PC-3 (cell line): ENCODE measurements at regions not wholly inside any gene's neighbourhood (a gene's known extent, or its start where the extent isn't known, plus 50 kb on each side); places are given as distances from the start of the nearest gene placed in this dataset.
"Not testable (repeated sequence)": the region's sequence is repeated elsewhere in the genome, so short reads cannot be mapped to it uniquely, and the experiment has no call there.

Experiments
- ATAC-seq: fragments of 200-7000 bp; cut with Tn5 transposase; 2 replicates; pipeline ENCODE4 v1.9.1; 2020; ENCODE audit warnings: mild to moderate bottlenecking, moderate library complexity
- BruUV-seq: library from RNA; stranded (reverse); fragments of 400-500 nt; replicated peaks from 2 replicates; lab custom pipeline; 2021; lab: Mats Ljungman, UMichigan
- CTCF ChIA-PET: fragments of 300-600 bp; sonication (Branson Sonifier 250); formaldehyde crosslinking; loops from one replicate; lab custom pipeline; 2022; ENCODE audit warnings: antibody characterized with exemption; lab: Charles Lee
- POLR2A ChIA-PET: fragments of 300-600 bp; sonication (Branson Sonifier 250); formaldehyde crosslinking; loops from one replicate; lab custom pipeline; 2022; ENCODE audit warnings: antibody characterized with exemption; ENCODE audit not compliant: unreplicated experiment; lab: Charles Lee
- DNase-seq: peaks from one replicate; pipeline ENCODE4 v3.0.0-alpha.2; 2015
- H2AFZ ChIP-seq: fragments of 300-600 bp; sonication (generic); 2 replicates; pipeline ENCODE4 v1.6.0; 2016; ENCODE audit warnings: antibody characterized with exemption, low read length
- H3F3A ChIP-seq: fragments of 300-600 bp; sonication (generic); one replicate; pipeline ENCODE4 v1.6.0; 2017; ENCODE audit warnings: antibody characterized with exemption, low read length, control low read depth, mild to moderate bottlenecking; ENCODE audit not compliant: unreplicated experiment
- H3K27ac ChIP-seq: fragments of 300-600 bp; sonication (generic); 2 replicates; pipeline ENCODE4 v1.5.1; 2016; ENCODE audit warnings: mild to moderate bottlenecking, low read length
- H3K27me3 ChIP-seq: fragments of 300-600 bp; sonication (generic); 2 replicates; pipeline ENCODE4 v1.6.1; 2016; ENCODE audit warnings: low read length, mixed read lengths
- H3K36me3 ChIP-seq: fragments of 300-600 bp; sonication (generic); 2 replicates; pipeline ENCODE4 v1.6.1; 2016; ENCODE audit warnings: low read depth, mixed run types, low read length, mixed read lengths
- H3K4me1 ChIP-seq: fragments of 300-600 bp; sonication (generic); 2 replicates; pipeline ENCODE4 v1.5.1; 2016; ENCODE audit warnings: low read length; ENCODE audit not compliant: insufficient read depth
- H3K4me2 ChIP-seq: fragments of 300-600 bp; sonication (generic); 2 replicates; pipeline ENCODE4 v1.6.0; 2016; ENCODE audit warnings: low read length
- H3K4me3 ChIP-seq: fragments of 300-600 bp; sonication (generic); 2 replicates; pipeline ENCODE4 v1.5.1; 2016; ENCODE audit warnings: mild to moderate bottlenecking, low read length, mixed read lengths
- H3K79me2 ChIP-seq: fragments of 300-600 bp; sonication (generic); 2 replicates; pipeline ENCODE4 v1.6.1; 2017; ENCODE audit warnings: low read length, mixed read lengths
- H3K9ac ChIP-seq: fragments of 300-600 bp; sonication (generic); 2 replicates; pipeline ENCODE4 v1.6.0; 2016; ENCODE audit warnings: mild to moderate bottlenecking, low read length
- H3K9me2 ChIP-seq: fragments of 300-600 bp; sonication (generic); replicated peaks from 2 replicates; pipeline ENCODE4 v1.6.1; 2016; ENCODE audit warnings: mixed run types, low read length, mixed read lengths
- H3K9me3 ChIP-seq: fragments of 300-600 bp; sonication (generic); 2 replicates; pipeline ENCODE4 v1.6.1; 2016; ENCODE audit warnings: low read length, mixed read lengths
- H4K20me1 ChIP-seq: fragments of 300-600 bp; sonication (generic); 2 replicates; pipeline ENCODE4 v1.6.1; 2016; ENCODE audit warnings: low read length, mixed read lengths
- EZH2 ChIP-seq: fragments of 300-600 bp; sonication (generic); IDR thresholded peaks from one replicate; pipeline ENCODE4 v1.6.1; 2017; ENCODE audit warnings: antibody characterized with exemption, mild to moderate bottlenecking, low read length; ENCODE audit not compliant: unreplicated experiment
- EZH2phosphoT487 ChIP-seq: fragments of 300-600 bp; sonication (generic); IDR thresholded peaks from 2 replicates; pipeline ENCODE4 v1.6.1; 2018; ENCODE audit warnings: mild to moderate bottlenecking, antibody characterized with exemption, low read length, borderline replicate concordance
- intact Hi-C: fragments of 100-400 bp; cut with micrococcal nuclease; formaldehyde crosslinking; loops from 2 replicates; pipeline ENCODE4 v1.9.0; 2023
- TF ChIP-seq, protein P1 (sequence below): fragments of 300-600 bp; sonication (generic); conservative IDR thresholded peaks from 2 replicates; pipeline ENCODE4 v1.5.1; 2017; ENCODE audit warnings: antibody characterized with exemption, low read depth, mild to moderate bottlenecking, low read length

DNA sequence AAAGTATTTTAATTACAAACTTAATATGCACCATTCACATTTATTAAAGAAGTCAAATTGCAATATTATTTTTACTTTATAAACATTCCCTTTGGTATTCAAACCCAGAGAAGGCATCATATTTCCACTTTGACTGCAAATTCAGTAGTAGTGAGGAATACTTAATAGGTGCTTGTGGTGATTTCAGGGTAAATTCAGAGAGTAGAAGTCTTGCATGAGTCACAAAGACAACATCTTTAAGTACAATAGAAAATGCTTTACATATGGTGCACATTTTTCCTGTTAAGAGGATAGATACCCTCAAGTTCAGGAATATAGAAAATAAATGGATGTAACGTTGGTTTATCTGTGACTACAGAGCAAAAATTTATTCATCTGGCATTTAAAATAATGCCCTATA lies 390.2 kb downstream of the TENT5A start:
- no peaks in the 10 kb centered on the region for H3K27me3 ChIP-seq
- ATAC-seq = peak; percentile 71
- H3K79me2 ChIP-seq = no peaks in the 10 kb centered on the region
- ChIA-PET POLR2A (no interaction called here), CTCF (no interaction called here)
- DNase-seq = peak; percentile 53
- no peak overlapping the region for H3K27ac ChIP-seq
- no peaks in the 10 kb centered on the region for H3K9me2 ChIP-seq
- H3K9me3 ChIP-seq = no peaks in the 10 kb centered on the region
- no TSS peak for BruUV-seq
- H4K20me1 ChIP-seq = no peaks in the 10 kb centered on the region
- H2AFZ ChIP-seq = no peak overlapping the region
- H3K4me1 ChIP-seq = peaks cover 3% of the 10 kb centered on the region; the same call in 1 of the 2 replicates
- no peak overlapping the region for H3K9ac ChIP-seq
- no peaks in the 10 kb centered on the region for H3K36me3 ChIP-seq
- TF ChIP-seq EZH2 = no peak
- TF ChIP-seq, protein P1, sequence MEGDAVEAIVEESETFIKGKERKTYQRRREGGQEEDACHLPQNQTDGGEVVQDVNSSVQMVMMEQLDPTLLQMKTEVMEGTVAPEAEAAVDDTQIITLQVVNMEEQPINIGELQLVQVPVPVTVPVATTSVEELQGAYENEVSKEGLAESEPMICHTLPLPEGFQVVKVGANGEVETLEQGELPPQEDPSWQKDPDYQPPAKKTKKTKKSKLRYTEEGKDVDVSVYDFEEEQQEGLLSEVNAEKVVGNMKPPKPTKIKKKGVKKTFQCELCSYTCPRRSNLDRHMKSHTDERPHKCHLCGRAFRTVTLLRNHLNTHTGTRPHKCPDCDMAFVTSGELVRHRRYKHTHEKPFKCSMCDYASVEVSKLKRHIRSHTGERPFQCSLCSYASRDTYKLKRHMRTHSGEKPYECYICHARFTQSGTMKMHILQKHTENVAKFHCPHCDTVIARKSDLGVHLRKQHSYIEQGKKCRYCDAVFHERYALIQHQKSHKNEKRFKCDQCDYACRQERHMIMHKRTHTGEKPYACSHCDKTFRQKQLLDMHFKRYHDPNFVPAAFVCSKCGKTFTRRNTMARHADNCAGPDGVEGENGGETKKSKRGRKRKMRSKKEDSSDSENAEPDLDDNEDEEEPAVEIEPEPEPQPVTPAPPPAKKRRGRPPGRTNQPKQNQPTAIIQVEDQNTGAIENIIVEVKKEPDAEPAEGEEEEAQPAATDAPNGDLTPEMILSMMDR = no peak
- TF ChIP-seq EZH2phosphoT487 = no peak
- intact Hi-C loops = no loop called here
- no peaks in the 10 kb centered on the region for H3F3A ChIP-seq
- no peak overlapping the region for H3K4me2 ChIP-seq
- no peak overlapping the region for H3K4me3 ChIP-seq

DNA sequence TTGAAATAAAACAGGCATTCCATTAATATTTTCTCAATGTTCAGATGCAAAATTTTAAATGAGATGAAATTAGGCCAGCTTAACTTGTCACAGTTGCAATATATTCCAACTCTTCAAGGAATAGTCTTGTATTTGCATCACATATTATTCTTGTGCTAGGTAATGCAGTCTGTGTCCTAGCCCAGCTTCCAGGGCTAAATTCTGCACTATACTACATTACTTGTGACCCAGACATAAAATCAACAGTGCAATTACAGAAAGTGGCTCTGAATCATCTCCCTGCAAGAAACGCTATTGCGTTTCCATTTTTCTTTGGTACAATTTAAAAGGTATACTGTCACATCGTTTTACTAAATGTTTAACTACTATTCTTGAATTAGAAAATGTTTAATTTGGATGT lies 399.2 kb downstream of the TENT5A start:
- Histone ChIP-seq H4K20me1 (no peaks in the 10 kb centered on the region), H3K4me1 (no peaks in the 10 kb centered on the region), H3K4me3 (no peak overlapping the region), H3K79me2 (no peaks in the 10 kb centered on the region), H3K9me3 (no peaks in the 10 kb centered on the region), H3K4me2 (no peak overlapping the region), H3K9me2 (no peaks in the 10 kb centered on the region), H2AFZ (no peak overlapping the region), H3K27me3 (no peaks in the 10 kb centered on the region), H3F3A (no peaks in the 10 kb centered on the region), H3K9ac (no peak overlapping the region), H3K27ac (no peak overlapping the region), H3K36me3 (no peaks in the 10 kb centered on the region)
- no peak for TF ChIP-seq EZH2
- DNase-seq (no peak), ATAC-seq (no peak)
- CTCF ChIA-PET = no interaction called here
- no TSS peak for BruUV-seq
- POLR2A ChIA-PET = no interaction called here
- intact Hi-C loops = no loop called here

DNA sequence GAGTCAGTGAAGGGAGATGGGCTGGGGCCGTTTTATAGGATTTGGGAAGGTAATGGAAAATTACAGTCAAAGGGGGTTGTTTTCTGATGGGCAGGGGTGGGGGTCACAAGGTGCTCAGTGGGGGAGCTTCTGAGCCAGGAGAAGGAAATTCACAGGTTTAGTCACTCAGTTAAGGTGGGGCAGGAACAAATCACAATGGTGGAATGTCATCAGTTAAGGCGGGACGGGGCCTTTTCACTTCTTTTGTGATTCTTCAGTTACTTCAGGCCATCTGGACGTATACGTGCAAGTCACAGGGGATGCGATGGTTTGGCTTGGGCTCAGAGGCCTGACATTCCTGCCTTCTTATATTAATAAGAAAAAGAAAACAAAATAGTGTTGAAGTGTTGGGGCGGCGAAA lies 408.5 kb downstream of the TENT5A start:
- H3K9me2 ChIP-seq, H3F3A ChIP-seq, H3K4me1 ChIP-seq, H3K9ac ChIP-seq, H2AFZ ChIP-seq, H3K27me3 ChIP-seq, H3K79me2 ChIP-seq, intact Hi-C loops, DNase-seq, H4K20me1 ChIP-seq, CTCF ChIA-PET, H3K27ac ChIP-seq, BruUV-seq, H3K4me2 ChIP-seq, H3K36me3 ChIP-seq, H3K9me3 ChIP-seq, POLR2A ChIA-PET, ATAC-seq, H3K4me3 ChIP-seq: not testable (repeated sequence)

DNA sequence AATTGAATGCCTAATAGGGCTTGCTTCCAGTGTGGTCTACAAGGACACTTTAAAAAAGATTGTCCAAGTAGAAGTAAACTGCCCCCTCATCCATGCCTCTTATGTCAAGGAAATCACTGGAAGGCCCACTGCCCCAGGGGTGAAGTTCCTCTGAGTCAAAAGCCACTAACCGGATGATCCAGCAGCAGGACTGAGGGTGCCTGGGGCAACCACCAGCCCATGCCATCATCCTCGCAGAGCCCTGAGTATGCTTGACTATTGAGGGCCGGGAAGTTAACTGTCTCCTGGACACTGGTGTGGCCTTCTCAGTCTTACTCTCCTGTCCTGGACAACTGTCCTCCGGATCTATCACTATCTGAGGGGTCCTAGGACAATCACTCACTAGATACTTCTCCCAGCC lies 411.5 kb downstream of the TENT5A start:
- Histone ChIP-seq H3K9ac (no peak overlapping the region), H2AFZ (no peak overlapping the region), H3F3A (no peaks in the 10 kb centered on the region), H3K4me2 (no peak overlapping the region), H3K4me1 (no peaks in the 10 kb centered on the region), H4K20me1 (no peaks in the 10 kb centered on the region), H3K27ac (no peak overlapping the region), H3K27me3 (no peaks in the 10 kb centered on the region), H3K36me3 (no peaks in the 10 kb centered on the region), H3K79me2 (no peaks in the 10 kb centered on the region), H3K9me2 (no peaks in the 10 kb centered on the region), H3K9me3 (no peaks in the 10 kb centered on the region), H3K4me3 (no peak overlapping the region)
- ChIA-PET CTCF (no interaction called here), POLR2A (no interaction called here)
- no TSS peak for BruUV-seq
- TF ChIP-seq EZH2phosphoT487 (no peak), EZH2 (no peak)
- TF ChIP-seq, protein P1 = no peak
- ATAC-seq = no peak
- DNase-seq = no peak
- intact Hi-C loops = no loop called here
